H1 (cell line): ENCODE measurements at regions not wholly inside any gene's neighbourhood (a gene's known extent, or its start where the extent isn't known, plus 50 kb on each side); places are given as distances from the start of the nearest gene placed in this dataset.
A peak's percentile ranks its signal among the peaks of the same experiment; 100 is the strongest.
"Not testable (repeated sequence)": the region's sequence is repeated elsewhere in the genome, so short reads cannot be mapped to it uniquely, and the experiment has no call there.

Experiments
- CTCF ChIA-PET: fragments of 300-600 bp; sonication (Branson Sonifier 250); formaldehyde crosslinking; loops from one replicate; lab custom pipeline; 2021; ENCODE audit not compliant: partially characterized antibody; lab: Charles Lee
- POLR2A ChIA-PET: fragments of 300-600 bp; sonication (Branson Sonifier 250); formaldehyde crosslinking; loops from one replicate; lab custom pipeline; 2021; ENCODE audit warnings: inconsistent platforms; ENCODE audit not compliant: partially characterized antibody; lab: Charles Lee
- DNase-seq, 2 experiments: peaks; one replicate each; pipeline versions ENCODE4 v3.0.0 to v3.0.0-alpha.2; 2010 to 2022; ENCODE audit warnings: low spot score in 2 of 2, low read depth in 1 of 2, mixed read lengths in 1 of 2
- FAIRE-seq: peaks from 2 replicates; lab custom pipeline; 2011; peaks lifted over from hg19 to GRCh38; lab: Jason Lieb, UNC
- H2AFZ ChIP-seq: 2 replicates; pipeline ENCODE4 v1.8.1; 2012; ENCODE audit warnings: low read length, inconsistent platforms
- H2AK5ac ChIP-seq: 2 replicates; pipeline ENCODE4 v1.6.1; 2013; ENCODE audit warnings: low read depth, low read length
- H2BK120ac ChIP-seq: replicated peaks from 2 replicates; pipeline ENCODE3; 2013; ENCODE audit warnings: low read depth, low read length, inconsistent platforms
- H2BK12ac ChIP-seq: 2 replicates; pipeline ENCODE4 v1.6.1; 2013; ENCODE audit warnings: low read depth, low read length
- H2BK15ac ChIP-seq: 2 replicates; pipeline ENCODE4 v1.6.1; 2013; ENCODE audit warnings: low read length
- H2BK20ac ChIP-seq: 2 replicates; pipeline ENCODE4 v1.6.1; 2013; ENCODE audit warnings: low read length
- H2BK5ac ChIP-seq: 2 replicates; pipeline ENCODE4 v1.6.1; 2013; ENCODE audit warnings: low read depth, low read length
- H3K14ac ChIP-seq: 2 replicates; pipeline ENCODE4 v1.6.1; 2013; ENCODE audit warnings: inconsistent platforms; ENCODE audit not compliant: insufficient read length
- H3K18ac ChIP-seq: 2 replicates; pipeline ENCODE4 v1.6.1; 2013; ENCODE audit warnings: low read length; ENCODE audit errors: extremely low read depth
- H3K23ac ChIP-seq: 2 replicates; pipeline ENCODE4 v1.6.1; 2013; ENCODE audit warnings: inconsistent platforms; ENCODE audit not compliant: insufficient read length
- H3K23me2 ChIP-seq: 2 replicates; pipeline ENCODE4 v1.6.1; 2013; ENCODE audit warnings: low read depth, low read length
- H3K27ac ChIP-seq: 2 replicates; pipeline ENCODE4 v1.6.1; 2011; ENCODE audit warnings: low read depth, low read length, inconsistent platforms
- H3K27me3 ChIP-seq, 4 experiments: replicated peaks in 1 of 4; 1 replicate in 1 of 4; 2 replicates in 3 of 4; pipeline versions ENCODE4 v1.6.1 to v1.8.1; 2011 to 2013; ENCODE audit warnings: low read length in 3 of 4, mild to moderate bottlenecking in 3 of 4, inconsistent platforms in 2 of 4, mixed read lengths in 2 of 4, moderate library complexity in 1 of 4; ENCODE audit not compliant: control insufficient read depth in 3 of 4, insufficient read depth in 3 of 4; ENCODE audit errors: extremely low read depth in 1 of 4
- H3K36me3 ChIP-seq, 4 experiments: 2 replicates each; pipeline versions ENCODE4 v1.6.1 to v1.8.1; 2011 to 2013; ENCODE audit warnings: mild to moderate bottlenecking in 4 of 4, low read length in 3 of 4, moderate library complexity in 2 of 4, control low read depth in 1 of 4, inconsistent platforms in 1 of 4; ENCODE audit not compliant: insufficient read depth in 4 of 4, control insufficient read depth in 2 of 4
- H3K4ac ChIP-seq: replicated peaks from 2 replicates; pipeline ENCODE3; 2013; ENCODE audit warnings: low read length, low read depth, mixed read lengths, inconsistent platforms; ENCODE audit not compliant: insufficient read length
- H3K4me1 ChIP-seq, 4 experiments: replicated peaks in 1 of 4; 1 replicate in 1 of 4; 2 replicates in 3 of 4; pipeline versions ENCODE4 v1.6.1 to v1.8.1; 2011 to 2013; ENCODE audit warnings: low read length in 3 of 4, inconsistent platforms in 2 of 4, mixed read lengths in 1 of 4; ENCODE audit not compliant: insufficient read depth in 4 of 4, control insufficient read depth in 3 of 4
- H3K4me2 ChIP-seq, 2 experiments: 2 replicates each; pipeline versions ENCODE4 v1.6.1 to v1.8.1; 2011 to 2013; ENCODE audit warnings: low read depth in 2 of 2, low read length in 2 of 2, control low read depth in 1 of 2, inconsistent platforms in 1 of 2, mild to moderate bottlenecking in 1 of 2; ENCODE audit not compliant: insufficient read depth in 1 of 2
- H3K4me3 ChIP-seq, 4 experiments: fragments of 200-600, 300-600 bp in 1 of 4; sonication (generic), shearing (Covaris generic), sonication (Bioruptor Twin) in 1 of 4; 2 replicates each; pipeline versions ENCODE4 v1.5.1 to v1.8.1; 2011 to 2016; ENCODE audit warnings: low read length in 4 of 4, low read depth in 3 of 4, control low read depth in 2 of 4, inconsistent platforms in 2 of 4, mild to moderate bottlenecking in 2 of 4, mixed read lengths in 1 of 4, moderate library complexity in 1 of 4; ENCODE audit not compliant: insufficient read depth in 2 of 4; ENCODE audit errors: extremely low read depth in 1 of 4
- H3K56ac ChIP-seq: replicated peaks from 2 replicates; pipeline ENCODE3; 2013; ENCODE audit warnings: low read depth, mild to moderate bottlenecking, mixed read lengths, low read length, inconsistent platforms; ENCODE audit not compliant: insufficient read length
- H3K79me1 ChIP-seq: 2 replicates; pipeline ENCODE4 v1.6.1; 2013; ENCODE audit warnings: low read depth, low read length, control low read depth
- H3K79me2 ChIP-seq, 2 experiments: 2 replicates each; pipeline versions ENCODE4 v1.6.1 to v1.8.1; 2012 to 2013; ENCODE audit warnings: low read length in 2 of 2, mild to moderate bottlenecking in 2 of 2, inconsistent platforms in 1 of 2; ENCODE audit not compliant: insufficient read depth in 2 of 2, control insufficient read depth in 1 of 2
- H3K9ac ChIP-seq, 4 experiments: replicated peaks in 1 of 4; 1 replicate in 1 of 4; 2 replicates in 3 of 4; pipeline versions ENCODE4 v1.6.1 to v1.8.1; 2011 to 2013; ENCODE audit warnings: low read depth in 3 of 4, low read length in 3 of 4, control low read depth in 2 of 4, mild to moderate bottlenecking in 2 of 4, moderate library complexity in 2 of 4, inconsistent platforms in 1 of 4; ENCODE audit errors: extremely low read depth in 1 of 4
- H3K9me3 ChIP-seq, 2 experiments: 2 replicates each; pipeline versions ENCODE4 v1.6.1 to v1.8.1; 2012 to 2013; ENCODE audit warnings: mild to moderate bottlenecking in 2 of 2, moderate library complexity in 2 of 2, control low read depth in 1 of 2, inconsistent platforms in 1 of 2, low read depth in 1 of 2, low read length in 1 of 2, mixed read lengths in 1 of 2; ENCODE audit not compliant: insufficient read depth in 2 of 2
- H4K20me1 ChIP-seq, 2 experiments: replicated peaks in 1 of 2; 2 replicates each; pipeline versions ENCODE3 to v1.8.1; 2011 to 2013; ENCODE audit warnings: inconsistent platforms in 2 of 2, low read length in 2 of 2, mild to moderate bottlenecking in 1 of 2; ENCODE audit not compliant: insufficient read depth in 2 of 2, control insufficient read depth in 1 of 2
- H4K5ac ChIP-seq: 2 replicates; pipeline ENCODE4 v1.6.1; 2013; ENCODE audit warnings: low read length, low read depth, mixed read lengths, inconsistent platforms; ENCODE audit not compliant: insufficient read length
- H4K8ac ChIP-seq: 2 replicates; pipeline ENCODE4 v1.8.0; 2013; ENCODE audit warnings: mild to moderate bottlenecking, moderate library complexity, low read length, inconsistent platforms; ENCODE audit not compliant: insufficient read depth; ENCODE audit errors: extremely low read depth
- H4K91ac ChIP-seq: replicated peaks from 2 replicates; pipeline ENCODE3; 2013; ENCODE audit warnings: low read length, mixed read lengths, inconsistent platforms; ENCODE audit not compliant: insufficient read length
- WGBS, 2 experiments: shearing (Covaris generic) in 1 of 2; methylation state at CpG; one replicate each; pipeline versions ENCODE4 v1.1.6 to v1.1.7; 2013 to 2015; ENCODE audit warnings: low lambda C conversion rate in 2 of 2, mixed read lengths in 2 of 2, inconsistent platforms in 1 of 2, low coverage in 1 of 2, missing lambda C conversion rate in 1 of 2; ENCODE audit not compliant: insufficient replicate concordance in 2 of 2, insufficient coverage in 1 of 2, insufficient read length in 1 of 2; ENCODE audit errors: extremely low coverage in 1 of 2, missing lambda C conversion rate in 1 of 2; 5-methylcytosine and 5-hydroxymethylcytosine counted together
- TF ChIP-seq, protein P1 (sequence below), 3 experiments: IDR thresholded peaks; 1 replicate in 2 of 3; 2 replicates in 1 of 3; pipeline versions ENCODE4 v1.5.1 to v1.6.1; 2011; ENCODE audit warnings: low read length in 3 of 3, mild to moderate bottlenecking in 3 of 3, inconsistent platforms in 2 of 3, low read depth in 1 of 3, moderate library complexity in 1 of 3; ENCODE audit not compliant: insufficient read depth in 1 of 3; ENCODE audit errors: control extremely low read depth in 1 of 3

DNA sequence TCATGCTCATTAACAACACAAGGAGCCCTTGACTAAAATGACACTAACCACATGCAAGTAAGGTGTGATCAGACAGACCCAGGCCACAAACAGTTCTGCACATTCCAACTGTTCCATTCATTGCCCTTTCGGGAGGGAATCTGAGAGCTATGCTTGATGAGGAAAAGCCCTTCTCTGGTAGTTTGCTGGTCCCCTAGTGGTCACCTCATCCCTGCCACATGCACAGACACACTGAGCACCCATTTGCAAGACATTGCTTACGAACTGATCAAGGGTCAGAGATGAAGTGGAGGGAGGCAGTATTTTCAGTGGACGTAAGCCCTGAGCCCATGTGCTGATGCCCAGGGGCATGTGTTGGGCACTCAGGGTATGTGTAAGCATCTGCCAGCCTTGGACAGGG, 220.9 kb downstream of the VAPA start:
- peak; percentile 87 for FAIRE-seq
- H3K18ac ChIP-seq, H3K27ac ChIP-seq, DNase-seq, H2BK20ac ChIP-seq, H3K79me1 ChIP-seq, H2BK120ac ChIP-seq, H2BK5ac ChIP-seq, H3K23me2 ChIP-seq, H2AFZ ChIP-seq, H3K9me3 ChIP-seq, H4K5ac ChIP-seq, H3K4ac ChIP-seq, H3K4me1 ChIP-seq, H3K14ac ChIP-seq, H3K56ac ChIP-seq, H4K91ac ChIP-seq, H3K23ac ChIP-seq, H3K9ac ChIP-seq, H2BK12ac ChIP-seq, H4K8ac ChIP-seq, H3K4me2 ChIP-seq, H2AK5ac ChIP-seq, H3K79me2 ChIP-seq, H3K4me3 ChIP-seq, POLR2A ChIA-PET, H4K20me1 ChIP-seq, H2BK15ac ChIP-seq, H3K36me3 ChIP-seq: not testable (repeated sequence)
- TF ChIP-seq, protein P1, sequence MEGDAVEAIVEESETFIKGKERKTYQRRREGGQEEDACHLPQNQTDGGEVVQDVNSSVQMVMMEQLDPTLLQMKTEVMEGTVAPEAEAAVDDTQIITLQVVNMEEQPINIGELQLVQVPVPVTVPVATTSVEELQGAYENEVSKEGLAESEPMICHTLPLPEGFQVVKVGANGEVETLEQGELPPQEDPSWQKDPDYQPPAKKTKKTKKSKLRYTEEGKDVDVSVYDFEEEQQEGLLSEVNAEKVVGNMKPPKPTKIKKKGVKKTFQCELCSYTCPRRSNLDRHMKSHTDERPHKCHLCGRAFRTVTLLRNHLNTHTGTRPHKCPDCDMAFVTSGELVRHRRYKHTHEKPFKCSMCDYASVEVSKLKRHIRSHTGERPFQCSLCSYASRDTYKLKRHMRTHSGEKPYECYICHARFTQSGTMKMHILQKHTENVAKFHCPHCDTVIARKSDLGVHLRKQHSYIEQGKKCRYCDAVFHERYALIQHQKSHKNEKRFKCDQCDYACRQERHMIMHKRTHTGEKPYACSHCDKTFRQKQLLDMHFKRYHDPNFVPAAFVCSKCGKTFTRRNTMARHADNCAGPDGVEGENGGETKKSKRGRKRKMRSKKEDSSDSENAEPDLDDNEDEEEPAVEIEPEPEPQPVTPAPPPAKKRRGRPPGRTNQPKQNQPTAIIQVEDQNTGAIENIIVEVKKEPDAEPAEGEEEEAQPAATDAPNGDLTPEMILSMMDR (IDR thresholded peaks at IDR 0.05; ENCODE audit: control extremely low read depth in 1 of 3, insufficient read depth in 1 of 3, low read depth in 1 of 3, low read length in 3 of 3) = peak in 2 of 3 experiments; percentile 3 to 8; a peak in 1 of 4 replicates
- WGBS, 2 experiments = 84% methylated on average over 2 of the region's 3 CpGs; no CpG with 5 or more reads in 1 of the 2 experiments
- H3K27me3 ChIP-seq = peaks cover 0 to 10% (median 0%) of the 10 kb centered on the region in 4 experiments; a peak in 4 of 7 replicates
- CTCF ChIA-PET = interaction anchor here (1.3 to 1.9 kb wide), 6 partner anchors 12 to 161 kb away, joined by 3 to 8 read pairs (median 5); no protein-coding TSS in a partner anchor
